ENCODE measurements at regions not wholly inside any gene's neighbourhood (a gene's known extent, or its start where the extent isn't known, plus 50 kb on each side); places are given as distances from the start of the nearest gene placed in this dataset.

GRCh38 chr5:175226506-175226905, 217.5 kb downstream of the DRD1 start:
- H3K36me3 Mint-ChIP-seq (ENCODE audit: insufficient read depth, unreplicated experiment), result no peaks in the 10 kb centered on the region
- no peak overlapping the region for H3K27ac Mint-ChIP-seq (ENCODE audit: low read depth, unreplicated experiment)
- no peaks in the 10 kb centered on the region for H3K4me1 Mint-ChIP-seq (ENCODE audit: insufficient read depth, unreplicated experiment)
- peaks cover 46% of the 10 kb centered on the region for H3K27me3 Mint-ChIP-seq (ENCODE audit: insufficient read depth, unreplicated experiment)
- CTCF ChIA-PET, result no interaction called here
- POLR2A ChIA-PET, result no interaction called here
- no peak for DNase-seq (ENCODE audit: unreplicated experiment)
- BruUV-seq (replicated peaks), result no TSS peak
- intact Hi-C loops (cut with micrococcal nuclease), result no loop called here
- no peak overlapping the region for H3K4me3 Mint-ChIP-seq (ENCODE audit: unreplicated experiment)
- H3K9me3 Mint-ChIP-seq (ENCODE audit: unreplicated experiment), result peaks cover 10% of the 10 kb centered on the region
- TF ChIP-seq, protein P1, sequence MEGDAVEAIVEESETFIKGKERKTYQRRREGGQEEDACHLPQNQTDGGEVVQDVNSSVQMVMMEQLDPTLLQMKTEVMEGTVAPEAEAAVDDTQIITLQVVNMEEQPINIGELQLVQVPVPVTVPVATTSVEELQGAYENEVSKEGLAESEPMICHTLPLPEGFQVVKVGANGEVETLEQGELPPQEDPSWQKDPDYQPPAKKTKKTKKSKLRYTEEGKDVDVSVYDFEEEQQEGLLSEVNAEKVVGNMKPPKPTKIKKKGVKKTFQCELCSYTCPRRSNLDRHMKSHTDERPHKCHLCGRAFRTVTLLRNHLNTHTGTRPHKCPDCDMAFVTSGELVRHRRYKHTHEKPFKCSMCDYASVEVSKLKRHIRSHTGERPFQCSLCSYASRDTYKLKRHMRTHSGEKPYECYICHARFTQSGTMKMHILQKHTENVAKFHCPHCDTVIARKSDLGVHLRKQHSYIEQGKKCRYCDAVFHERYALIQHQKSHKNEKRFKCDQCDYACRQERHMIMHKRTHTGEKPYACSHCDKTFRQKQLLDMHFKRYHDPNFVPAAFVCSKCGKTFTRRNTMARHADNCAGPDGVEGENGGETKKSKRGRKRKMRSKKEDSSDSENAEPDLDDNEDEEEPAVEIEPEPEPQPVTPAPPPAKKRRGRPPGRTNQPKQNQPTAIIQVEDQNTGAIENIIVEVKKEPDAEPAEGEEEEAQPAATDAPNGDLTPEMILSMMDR (IDR thresholded peaks at IDR 0.05; ENCODE audit: unreplicated experiment), result no peak

- no peak overlapping the region for H3K27ac Mint-ChIP-seq (ENCODE audit: low read depth, unreplicated experiment)
- TF ChIP-seq, protein P1 (IDR thresholded peaks at IDR 0.05; ENCODE audit: unreplicated experiment), result no peak
- ChIA-PET POLR2A (no interaction called here), CTCF (no interaction called here)
- H3K36me3 Mint-ChIP-seq (ENCODE audit: insufficient read depth, unreplicated experiment), result no peaks in the 10 kb centered on the region
- H3K4me3 Mint-ChIP-seq (ENCODE audit: unreplicated experiment), result no peak overlapping the region
- intact Hi-C loops (cut with micrococcal nuclease), result no loop called here
- peaks cover 10% of the 10 kb centered on the region for H3K9me3 Mint-ChIP-seq (ENCODE audit: unreplicated experiment)
- DNase-seq (ENCODE audit: unreplicated experiment), result no peak
- BruUV-seq (replicated peaks), result no TSS peak
- H3K27me3 Mint-ChIP-seq (ENCODE audit: insufficient read depth, unreplicated experiment), result peaks cover 69% of the 10 kb centered on the region
- H3K4me1 Mint-ChIP-seq (ENCODE audit: insufficient read depth, unreplicated experiment), result no peaks in the 10 kb centered on the region
These were observed 220.7 kb downstream of the DRD1 start for GRCh38 chr5:175223291-175223690.

GRCh38 chr5:175222621-175223020, 221.4 kb downstream of the DRD1 start:
- CTCF ChIA-PET, result no interaction called here

DNA sequence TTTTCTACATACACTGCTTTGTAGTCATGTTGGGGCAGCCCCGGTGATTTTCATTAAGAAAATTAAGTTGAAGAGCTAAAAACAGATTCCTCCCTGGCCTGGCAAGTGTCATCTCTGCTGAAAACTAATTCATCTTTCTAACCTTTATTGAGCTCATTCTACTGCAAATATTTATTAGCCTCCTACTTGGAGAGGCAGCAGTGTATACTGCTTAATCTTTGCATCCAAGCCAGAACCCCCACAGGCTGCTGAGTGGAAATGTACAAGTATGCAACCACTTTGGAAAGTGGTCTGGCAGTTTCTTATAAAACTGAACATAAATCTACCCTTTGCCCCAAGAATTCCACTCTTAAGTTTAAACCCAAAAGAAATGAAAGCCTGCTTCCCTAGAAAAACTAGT, 223.4 kb downstream of the DRD1 start:
- CTCF ChIA-PET, result interaction anchor here (0.5 to 0.9 kb wide), 2 partner anchors 40 to 346 kb away, joined by 3 read pairs; no protein-coding TSS in a partner anchor
- H3K27ac Mint-ChIP-seq (ENCODE audit: low read depth, unreplicated experiment), result no peak overlapping the region
- BruUV-seq (replicated peaks), result no TSS peak
- intact Hi-C loops (cut with micrococcal nuclease), result no loop called here
- TF ChIP-seq, protein P1 (IDR thresholded peaks at IDR 0.05; ENCODE audit: unreplicated experiment), result no peak
- H3K36me3 Mint-ChIP-seq (ENCODE audit: insufficient read depth, unreplicated experiment), result no peaks in the 10 kb centered on the region
- no peaks in the 10 kb centered on the region for H3K4me1 Mint-ChIP-seq (ENCODE audit: insufficient read depth, unreplicated experiment)
- peaks cover 1% of the 10 kb centered on the region for H3K9me3 Mint-ChIP-seq (ENCODE audit: unreplicated experiment)
- H3K4me3 Mint-ChIP-seq (ENCODE audit: unreplicated experiment), result no peak overlapping the region
- POLR2A ChIA-PET, result interaction anchor here (1.1 kb wide), 1 partner anchor 17 kb away, joined by 3 read pairs; no protein-coding TSS in a partner anchor
- peaks cover 76% of the 10 kb centered on the region for H3K27me3 Mint-ChIP-seq (ENCODE audit: insufficient read depth, unreplicated experiment)
- no peak for DNase-seq (ENCODE audit: unreplicated experiment)

More at GRCh38 chr5:175222621-175223020, 221.4 kb downstream of the DRD1 start:
- Mint-ChIP-seq H3K9me3 (ENCODE audit: unreplicated experiment) (peaks cover 10% of the 10 kb centered on the region), H3K27me3 (ENCODE audit: insufficient read depth, unreplicated experiment) (peaks cover 76% of the 10 kb centered on the region), H3K4me1 (ENCODE audit: insufficient read depth, unreplicated experiment) (no peaks in the 10 kb centered on the region), H3K27ac (ENCODE audit: low read depth, unreplicated experiment) (no peak overlapping the region), H3K4me3 (ENCODE audit: unreplicated experiment) (no peak overlapping the region), H3K36me3 (ENCODE audit: insufficient read depth, unreplicated experiment) (no peaks in the 10 kb centered on the region)
- TF ChIP-seq, protein P1 (IDR thresholded peaks at IDR 0.05; ENCODE audit: unreplicated experiment), result no peak
- POLR2A ChIA-PET, result no interaction called here
- intact Hi-C loops (cut with micrococcal nuclease), result no loop called here
- no peak for DNase-seq (ENCODE audit: unreplicated experiment)
- BruUV-seq (replicated peaks), result no TSS peak

All from MCF 10A (cell line).